ENCODE measurements at regions not wholly inside any gene's neighbourhood (a gene's known extent, or its start where the extent isn't known, plus 50 kb on each side); places are given as distances from the start of the nearest gene placed in this dataset.

DNA sequence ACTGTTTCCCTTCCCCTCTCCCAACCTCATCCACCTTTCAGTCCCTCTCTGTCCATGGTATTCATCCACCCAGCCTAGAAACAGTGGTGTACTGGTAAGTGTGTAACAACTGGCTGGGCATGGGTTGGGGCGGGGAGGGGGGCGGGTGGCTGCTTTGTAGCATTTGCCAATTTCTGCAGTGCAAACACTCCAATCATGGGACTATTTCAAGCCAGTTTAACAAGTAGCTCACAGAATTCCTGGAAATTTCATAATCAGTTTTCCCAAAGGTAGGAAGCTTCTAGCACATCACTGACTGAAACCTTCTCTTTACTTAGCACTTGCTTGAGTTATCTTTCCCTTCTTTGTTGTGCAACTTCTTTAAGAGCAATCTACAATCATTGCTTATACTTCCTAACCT is 100.8 kb upstream of the WASF3 start:
- no peak overlapping the region for H3K4me3 ChIP-seq (replicated peaks in 1 of 2; ENCODE audit: low read depth in 2 of 2, low read length in 2 of 2)
- no peak for DNase-seq (ENCODE audit: low read depth in 2 of 2)
- TF ChIP-seq, protein P1, sequence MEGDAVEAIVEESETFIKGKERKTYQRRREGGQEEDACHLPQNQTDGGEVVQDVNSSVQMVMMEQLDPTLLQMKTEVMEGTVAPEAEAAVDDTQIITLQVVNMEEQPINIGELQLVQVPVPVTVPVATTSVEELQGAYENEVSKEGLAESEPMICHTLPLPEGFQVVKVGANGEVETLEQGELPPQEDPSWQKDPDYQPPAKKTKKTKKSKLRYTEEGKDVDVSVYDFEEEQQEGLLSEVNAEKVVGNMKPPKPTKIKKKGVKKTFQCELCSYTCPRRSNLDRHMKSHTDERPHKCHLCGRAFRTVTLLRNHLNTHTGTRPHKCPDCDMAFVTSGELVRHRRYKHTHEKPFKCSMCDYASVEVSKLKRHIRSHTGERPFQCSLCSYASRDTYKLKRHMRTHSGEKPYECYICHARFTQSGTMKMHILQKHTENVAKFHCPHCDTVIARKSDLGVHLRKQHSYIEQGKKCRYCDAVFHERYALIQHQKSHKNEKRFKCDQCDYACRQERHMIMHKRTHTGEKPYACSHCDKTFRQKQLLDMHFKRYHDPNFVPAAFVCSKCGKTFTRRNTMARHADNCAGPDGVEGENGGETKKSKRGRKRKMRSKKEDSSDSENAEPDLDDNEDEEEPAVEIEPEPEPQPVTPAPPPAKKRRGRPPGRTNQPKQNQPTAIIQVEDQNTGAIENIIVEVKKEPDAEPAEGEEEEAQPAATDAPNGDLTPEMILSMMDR (IDR thresholded peaks at IDR 0.05; ENCODE audit: low read depth, low read length) = no peak

DNA sequence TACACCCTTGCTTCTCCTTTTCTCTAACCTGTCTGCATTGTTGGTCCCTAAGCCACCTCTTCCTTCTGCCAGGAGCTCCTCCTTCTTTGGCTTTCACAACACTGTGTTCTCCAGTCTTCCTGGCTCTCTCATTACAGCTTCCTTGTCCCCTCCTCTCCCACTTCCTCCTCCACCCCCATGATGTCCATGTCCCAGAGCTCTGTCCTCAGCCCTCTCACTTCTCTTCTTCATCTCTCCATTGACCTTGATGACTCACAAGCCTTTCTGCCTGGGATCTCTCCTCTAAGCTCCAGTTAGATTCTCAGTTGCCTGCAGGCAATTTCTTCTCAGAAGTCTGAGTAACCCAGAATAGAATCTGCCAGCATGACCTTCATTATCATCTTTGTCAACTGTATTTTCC is 100.3 kb upstream of the WASF3 start:
- TF ChIP-seq, protein P1 (IDR thresholded peaks at IDR 0.05; ENCODE audit: low read depth, low read length) = no peak
- peak in 1 of 2 donors; percentile 48 for DNase-seq (ENCODE audit: low read depth in 2 of 2)
- H3K4me3 ChIP-seq (replicated peaks in 1 of 2; ENCODE audit: low read depth in 2 of 2, low read length in 2 of 2) = no peak overlapping the region

DNA sequence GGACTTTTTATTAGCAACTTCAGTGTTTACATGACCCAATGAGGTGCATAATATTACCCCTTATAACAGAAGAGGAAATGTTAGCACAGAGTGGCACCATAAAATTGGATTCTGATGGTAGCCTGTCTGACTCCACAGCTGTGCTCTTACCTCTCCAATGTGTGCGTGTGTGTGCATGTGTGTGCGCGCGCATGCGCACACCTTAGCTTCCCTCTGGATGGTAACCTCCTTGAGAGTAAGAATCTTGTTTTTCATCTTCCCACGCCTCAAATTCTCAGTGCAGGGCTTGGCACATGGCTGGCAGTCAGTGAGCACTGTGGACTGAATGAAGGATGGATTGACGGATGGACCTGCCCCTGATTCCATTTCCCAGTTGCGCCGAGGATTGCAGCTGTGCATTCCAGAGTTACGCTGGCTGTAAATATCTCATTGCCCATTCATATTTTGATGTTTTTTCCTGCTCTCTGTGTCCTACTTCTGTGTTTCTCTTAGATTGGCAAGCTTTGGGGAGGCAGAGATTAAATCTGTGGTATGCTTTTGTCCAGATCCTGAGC is 99.2 kb upstream of the WASF3 start:
- no peak overlapping the region for H3K4me3 ChIP-seq (replicated peaks in 1 of 2; ENCODE audit: low read depth in 2 of 2, low read length in 2 of 2)
- peak in 1 of 2 donors; percentile 19 for DNase-seq (ENCODE audit: low read depth in 2 of 2)
- TF ChIP-seq, protein P1 (IDR thresholded peaks at IDR 0.05; ENCODE audit: low read depth, low read length) = no peak

DNA sequence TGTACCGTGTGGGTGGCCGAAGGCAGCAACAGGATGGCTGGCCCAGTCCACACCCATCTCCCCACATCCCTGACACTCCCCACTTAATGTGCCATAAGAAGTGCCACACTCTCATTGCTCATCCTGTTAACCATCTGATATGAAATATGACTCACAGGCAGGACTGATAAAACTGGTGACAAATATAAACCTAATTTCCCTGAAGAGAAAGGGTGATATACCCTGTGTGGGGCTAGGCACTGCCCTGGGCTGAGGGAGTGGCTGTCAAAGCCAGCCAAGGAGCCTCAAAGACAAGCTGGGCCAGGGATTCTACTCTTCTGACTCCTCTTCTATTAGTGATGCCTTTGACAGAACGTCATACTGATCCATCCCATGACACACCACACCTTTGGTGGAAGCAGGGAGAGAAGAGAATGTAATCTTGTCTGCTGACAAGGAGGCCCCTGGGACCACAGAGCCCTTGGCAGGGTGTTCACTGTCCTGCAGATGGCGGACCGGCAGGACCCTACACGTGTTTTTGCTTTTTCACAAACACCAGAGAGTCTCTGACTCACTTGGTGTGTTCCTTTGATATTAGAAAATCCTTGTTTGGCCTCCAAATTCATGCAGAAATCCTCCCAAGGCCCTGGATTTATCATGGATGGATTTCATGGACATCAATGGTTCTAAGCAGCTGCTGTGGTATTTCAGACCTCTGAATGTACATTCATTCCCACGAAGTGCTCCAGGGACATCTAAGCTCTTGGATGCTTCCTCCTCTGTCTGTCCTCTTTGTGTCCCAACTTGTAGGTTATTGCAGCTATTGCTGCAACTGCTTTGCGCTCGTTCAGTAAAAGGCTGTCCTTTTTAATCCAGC is 98.0 kb upstream of the WASF3 start:
- H3K4me3 ChIP-seq (replicated peaks in 1 of 2; ENCODE audit: low read depth in 2 of 2, low read length in 2 of 2) = no peak overlapping the region
- DNase-seq (ENCODE audit: low read depth in 2 of 2) = peak in 1 of 2 donors; percentile 75

DNA sequence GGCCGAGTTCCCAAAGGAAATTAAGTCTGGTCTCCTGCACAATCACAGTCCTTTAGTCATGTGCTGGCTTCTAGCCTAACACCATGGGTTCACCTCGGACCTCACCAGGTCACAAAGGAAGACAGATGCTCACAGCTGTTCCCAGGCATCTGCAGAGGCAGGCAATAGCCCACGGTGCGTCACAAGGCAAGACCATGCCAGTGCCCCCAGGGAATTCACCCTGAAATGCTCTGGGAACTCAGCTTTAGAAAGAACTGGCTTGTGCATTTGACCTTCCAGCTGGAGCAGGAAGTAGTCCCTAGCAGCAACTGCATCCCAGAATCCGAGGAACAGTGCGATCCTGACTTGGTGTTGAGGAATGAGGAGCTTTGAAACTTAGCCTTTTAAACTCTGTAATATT is 96.8 kb upstream of the WASF3 start:
- H3K4me3 ChIP-seq (replicated peaks in 1 of 2; ENCODE audit: low read depth in 2 of 2, low read length in 2 of 2) = no peak overlapping the region
- TF ChIP-seq, protein P1 (IDR thresholded peaks at IDR 0.05; ENCODE audit: low read depth, low read length) = no peak
- DNase-seq (ENCODE audit: low read depth in 2 of 2) = peak; percentile 34 to 98

More for the DNA sequence above, 98.0 kb upstream of the WASF3 start:
- TF ChIP-seq, protein P1 (IDR thresholded peaks at IDR 0.05; ENCODE audit: low read depth, low read length) = no peak

DNA sequence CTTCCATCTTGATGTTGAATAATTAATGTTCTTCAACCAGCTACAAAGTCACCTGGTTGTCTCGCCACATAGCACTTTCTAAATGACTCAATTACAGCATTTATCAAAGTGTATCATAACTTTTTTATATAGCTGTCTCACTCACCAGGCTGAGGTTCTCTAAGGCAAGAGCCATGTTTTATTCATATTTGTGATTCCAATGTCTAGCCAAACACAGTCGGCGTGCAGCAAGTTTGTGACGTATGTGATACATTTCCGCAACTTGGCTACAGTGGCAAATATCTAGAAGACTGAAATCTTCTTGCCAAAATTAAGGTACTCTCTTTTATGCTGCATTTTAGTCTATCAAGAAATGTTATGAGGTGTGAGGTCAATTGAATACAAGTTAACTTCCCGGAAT is 94.2 kb upstream of the WASF3 start:
- TF ChIP-seq, protein P1 (IDR thresholded peaks at IDR 0.05; ENCODE audit: low read depth, low read length) = no peak

More for the DNA sequence above, 94.2 kb upstream of the WASF3 start:
- no peak for DNase-seq (ENCODE audit: low read depth in 2 of 2)
- no peak overlapping the region for H3K4me3 ChIP-seq (replicated peaks in 1 of 2; ENCODE audit: low read depth in 2 of 2, low read length in 2 of 2)

Data from cardiac fibroblast (primary cell).